NCI-H526 treated with DMSO at 0.1 percent for 48 hours (cell line): ENCODE measurements at regions not wholly inside any gene's neighbourhood (a gene's known extent, or its start where the extent isn't known, plus 50 kb on each side); places are given as distances from the start of the nearest gene placed in this dataset.

Source experiments
- DNase-seq: peaks from one replicate; lab custom pipeline; 2025; lab: John Stamatoyannopoulos, UW

GRCh38 chr13:40191186-40191980, 475.1 kb downstream of the FOXO1 start:
- DNase-seq = no peak

DNA sequence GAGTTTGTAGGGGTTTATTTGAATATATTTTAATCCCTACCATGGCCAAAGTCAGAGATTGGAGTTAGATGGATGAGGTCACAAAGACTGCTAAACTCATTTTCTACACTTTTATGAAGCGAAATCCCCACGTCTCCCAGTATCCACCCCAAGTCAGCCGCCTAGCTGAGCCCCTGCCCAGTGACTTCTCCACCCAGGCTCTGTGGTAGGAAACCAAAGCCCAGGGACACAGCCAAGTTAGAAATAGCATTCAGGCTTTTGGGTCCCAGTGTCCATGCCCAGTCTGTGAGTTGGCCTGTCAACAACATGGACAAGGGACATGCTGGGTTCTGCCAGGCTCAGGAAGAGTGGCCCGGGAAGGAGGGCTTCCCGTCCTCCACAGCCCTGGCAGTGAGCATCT, 474.0 kb downstream of the FOXO1 start:
- DNase-seq = no peak

DNA sequence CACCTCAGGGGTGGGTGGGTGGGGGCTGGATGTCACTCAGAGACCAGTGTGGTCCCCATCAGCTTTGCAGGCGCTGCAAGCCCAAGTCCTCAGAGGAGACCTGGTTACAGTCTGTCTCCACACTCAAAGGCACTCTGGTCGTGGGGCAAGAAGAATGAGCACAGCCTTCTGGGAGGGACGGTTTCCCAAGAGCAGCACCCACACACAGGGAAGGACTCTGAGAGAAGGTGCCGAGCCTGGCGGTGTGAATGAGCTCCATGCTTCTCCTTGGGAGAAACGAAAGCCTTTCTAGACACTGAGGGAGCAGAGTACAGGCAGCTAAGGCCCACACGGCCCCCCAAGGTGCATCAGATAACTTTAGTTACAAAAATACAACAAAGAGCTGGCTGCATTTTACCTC, 473.6 kb downstream of the FOXO1 start:
- no peak for DNase-seq

- DNase-seq = no peak
Measured at GRCh38 chr13:40193286-40194223, 472.9 kb downstream of the FOXO1 start.

GRCh38 chr13:40194224-40194806, 472.1 kb downstream of the FOXO1 start:
- no peak for DNase-seq

DNA sequence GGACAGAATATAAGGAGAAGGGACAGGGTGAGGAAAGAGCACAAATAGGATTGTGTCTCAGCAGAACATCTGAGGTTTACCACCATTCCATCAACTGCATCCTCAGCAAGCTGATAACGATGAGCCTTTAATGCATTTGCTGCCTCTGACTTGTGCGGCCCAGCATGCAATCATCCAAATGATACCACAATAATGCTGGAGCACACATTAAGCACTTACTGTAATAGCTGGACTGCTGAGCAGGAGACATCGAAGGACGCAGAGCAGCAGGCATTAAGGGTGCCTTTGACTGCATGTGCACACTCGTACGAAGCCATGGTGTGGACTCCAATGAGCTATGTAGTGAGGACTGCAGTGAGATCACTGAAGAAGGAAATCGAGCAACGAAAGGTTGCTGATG, 469.4 kb downstream of the FOXO1 start:
- no peak for DNase-seq

GRCh38 chr13:40197936-40198595, 468.4 kb downstream of the FOXO1 start:
- no peak for DNase-seq

DNA sequence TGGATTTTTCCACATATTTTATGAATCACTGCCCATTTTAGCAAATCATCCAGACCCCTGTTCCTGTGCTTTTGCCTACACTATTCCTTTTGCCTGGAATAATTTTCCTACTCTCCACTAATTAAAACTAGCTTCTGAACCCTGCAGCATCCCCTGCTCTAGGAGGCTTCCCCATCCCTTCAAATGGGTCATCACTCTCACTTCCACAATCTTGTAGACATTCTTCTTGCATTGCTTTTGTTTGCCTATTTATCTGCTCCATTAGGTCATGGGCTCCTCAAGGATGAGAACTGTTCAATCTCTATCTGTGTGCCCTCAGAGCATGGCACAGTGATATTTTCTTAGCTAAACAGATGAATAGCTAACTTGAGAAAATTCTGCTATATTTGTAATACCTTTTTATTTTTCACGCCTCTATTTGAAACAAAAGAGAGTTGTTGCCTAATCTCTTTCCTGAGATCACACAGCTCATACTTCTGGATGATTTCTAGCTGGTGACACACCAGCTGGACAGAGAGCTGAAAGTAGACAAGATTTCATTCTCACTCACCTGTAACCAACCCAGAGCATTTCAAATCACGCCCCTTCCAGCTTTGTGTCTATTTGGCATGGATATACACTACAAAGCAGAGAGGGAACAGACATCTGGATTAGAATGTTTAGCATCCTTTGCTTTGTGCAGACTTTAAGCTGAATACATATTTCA, 466.0 kb downstream of the FOXO1 start:
- DNase-seq = no peak

DNA sequence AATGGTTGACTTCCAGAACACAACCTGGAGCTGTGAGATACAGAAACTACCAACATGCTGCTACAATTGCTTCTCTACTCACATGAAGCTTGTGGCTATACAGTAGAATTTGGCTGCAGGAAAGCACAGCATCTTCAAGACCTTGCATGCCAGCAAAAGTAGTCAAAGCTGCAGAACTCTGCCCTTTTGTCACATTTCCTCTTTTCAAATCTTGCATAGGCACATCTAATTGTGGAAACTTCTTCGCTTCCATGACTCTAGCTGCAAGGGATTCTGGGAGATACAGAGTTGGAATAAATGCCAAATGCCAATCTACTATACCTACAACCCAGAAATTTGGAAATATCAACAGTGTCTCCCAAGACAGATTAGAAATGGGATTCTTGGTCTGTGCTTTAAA, 462.2 kb downstream of the FOXO1 start:
- no peak for DNase-seq

- no peak for DNase-seq
Measured at GRCh38 chr13:40205771-40206240, 460.6 kb downstream of the FOXO1 start.

- DNase-seq = no peak
Measured at GRCh38 chr13:40206241-40207000, 460.0 kb downstream of the FOXO1 start.

- DNase-seq = no peak
Measured at GRCh38 chr13:40207001-40207478, 459.4 kb downstream of the FOXO1 start.

DNA sequence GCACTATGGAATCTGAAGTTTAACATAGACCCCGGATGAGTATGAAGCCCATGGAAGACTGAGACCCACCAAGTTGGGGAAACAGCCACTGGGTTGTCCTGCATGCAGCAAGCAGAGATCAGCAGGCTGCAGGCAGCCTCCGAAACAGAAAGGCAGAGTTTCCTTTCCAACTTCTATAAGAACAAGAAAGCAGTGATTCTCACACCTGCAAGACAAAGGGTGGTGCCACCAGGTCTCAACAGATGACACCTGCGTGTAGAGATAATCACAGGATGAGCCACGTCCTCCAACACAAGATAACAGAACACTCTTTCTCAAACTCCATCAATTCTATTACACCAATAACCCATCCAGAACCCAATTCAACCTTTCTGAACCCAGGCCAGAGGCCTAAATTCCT, 457.9 kb downstream of the FOXO1 start:
- no peak for DNase-seq

- DNase-seq = no peak
Measured at GRCh38 chr13:40210865-40211585, 455.4 kb downstream of the FOXO1 start.

DNA sequence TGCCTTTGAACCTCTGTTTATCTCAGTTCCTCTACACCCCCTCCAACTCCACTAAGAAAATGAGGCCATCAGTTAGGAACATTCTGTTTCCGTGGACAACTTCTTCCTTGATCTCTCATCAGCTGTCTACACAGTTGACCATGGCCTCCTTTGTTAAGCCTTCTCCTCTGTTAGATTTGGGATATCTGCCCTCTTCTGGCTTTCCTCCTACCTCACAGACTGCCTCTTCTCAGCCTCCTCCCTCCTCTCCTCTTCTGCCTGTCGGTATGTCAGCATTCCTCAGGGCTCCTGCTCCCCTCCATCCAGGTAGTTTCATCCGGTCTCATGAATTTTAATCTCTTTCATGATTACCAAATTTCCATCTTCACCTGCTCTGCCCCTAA, 454.9 kb downstream of the FOXO1 start:
- peak; percentile 57 for DNase-seq

DNA sequence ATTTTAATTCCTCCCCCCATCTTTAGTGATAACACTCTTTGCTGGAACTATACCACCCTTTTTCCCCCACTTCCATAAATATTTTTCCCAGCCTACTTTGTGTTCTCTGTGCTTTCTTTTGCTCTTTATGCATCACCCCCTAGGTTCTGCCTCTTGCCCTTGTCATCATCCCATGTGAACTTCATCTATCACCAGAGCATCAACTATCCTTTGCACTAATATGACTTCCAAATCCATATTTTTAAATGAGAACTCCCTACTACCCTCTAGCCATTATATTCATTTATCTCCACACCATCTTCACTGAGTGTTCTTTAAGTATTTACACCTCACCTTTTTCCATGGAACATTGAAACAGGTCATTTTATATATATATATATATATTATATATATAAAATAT, 452.7 kb downstream of the FOXO1 start:
- DNase-seq = no peak

- no peak for DNase-seq
Measured at GRCh38 chr13:40215311-40215710, 451.1 kb downstream of the FOXO1 start.

- DNase-seq = no peak
Measured at GRCh38 chr13:40215747-40216146, 450.7 kb downstream of the FOXO1 start.

DNA sequence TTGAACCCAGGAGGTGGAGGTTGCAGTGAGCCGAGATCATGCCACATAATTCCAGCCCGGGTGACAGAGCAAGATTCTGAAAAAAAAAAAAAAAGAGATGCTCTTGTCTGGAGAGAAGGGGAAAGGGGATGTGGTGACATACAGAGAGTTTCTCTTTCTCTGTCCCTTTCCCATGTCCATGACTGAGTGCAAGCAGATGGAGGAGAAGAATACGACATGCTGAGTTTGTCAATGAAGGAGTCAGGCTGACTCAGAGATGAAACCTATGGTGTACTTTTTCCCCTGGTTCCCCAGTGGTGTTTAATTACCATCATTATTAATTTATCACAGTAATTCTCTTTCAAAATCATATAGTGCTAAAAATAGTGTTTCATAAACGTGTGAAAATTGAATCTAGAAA, 448.8 kb downstream of the FOXO1 start:
- no peak for DNase-seq
